ENCODE measurements at regions not wholly inside any gene's neighbourhood (a gene's known extent, or its start where the extent isn't known, plus 50 kb on each side); places are given as distances from the start of the nearest gene placed in this dataset.

- Histone ChIP-seq H3K4me2 (replicated peaks; ENCODE audit: extremely low read depth, low read length, poor library complexity, severe bottlenecking) (no peak overlapping the region), H2AFZ (ENCODE audit: insufficient read depth, low read depth, low read length, poor library complexity, severe bottlenecking) (no peak overlapping the region), H3K9ac (ENCODE audit: insufficient read depth, low read length, poor library complexity, severe bottlenecking) (no peak overlapping the region), H3K27ac (ENCODE audit: low read depth in 1 of 2, low read length in 2 of 2) (no peak overlapping the region), H3K4me1 (ENCODE audit: control insufficient read depth in 1 of 2, insufficient read depth in 2 of 2, low read length in 2 of 2) (peaks cover 10 to 11% of the 10 kb centered on the region in 2 donors), H3K36me3 (replicated peaks in 1 of 2; ENCODE audit: control insufficient read depth in 1 of 2, insufficient read depth in 2 of 2, low read length in 2 of 2) (no peaks in the 10 kb centered on the region), H3K27me3 (ENCODE audit: control insufficient read depth in 2 of 2, insufficient read depth in 2 of 2, low read length in 2 of 2) (no peaks in the 10 kb centered on the region), H3K9me3 (replicated peaks in 1 of 2; ENCODE audit: control insufficient read depth in 1 of 2, insufficient read depth in 1 of 2, low read length in 2 of 2) (no peaks in the 10 kb centered on the region), H3K4me3 (replicated peaks in 1 of 3; ENCODE audit: low read depth in 2 of 3, low read length in 3 of 3) (no peak overlapping the region), H4K20me1 (ENCODE audit: insufficient read depth, low read length) (no peaks in the 10 kb centered on the region), H3K79me2 (ENCODE audit: insufficient read depth, low read length) (no peaks in the 10 kb centered on the region)
- H3K27ac Mint-ChIP-seq: no peak overlapping the region
- 5% methylated on average over 2 of the region's 5 CpGs for WGBS (ENCODE audit: insufficient coverage)
- no peak overlapping the region for H3K4me3 Mint-ChIP-seq
- intact Hi-C loops (cut with micrococcal nuclease): no loop called here
- peaks cover 0 to 2% (median 2%) of the 10 kb centered on the region in 3 donors for H3K27me3 Mint-ChIP-seq (ENCODE audit: low read depth in 3 of 3)
- DNase-seq: peak in 2 of 3 donors; percentile 16 to 21
- no peaks in the 10 kb centered on the region for H3K36me3 Mint-ChIP-seq
- TF ChIP-seq, protein P1, sequence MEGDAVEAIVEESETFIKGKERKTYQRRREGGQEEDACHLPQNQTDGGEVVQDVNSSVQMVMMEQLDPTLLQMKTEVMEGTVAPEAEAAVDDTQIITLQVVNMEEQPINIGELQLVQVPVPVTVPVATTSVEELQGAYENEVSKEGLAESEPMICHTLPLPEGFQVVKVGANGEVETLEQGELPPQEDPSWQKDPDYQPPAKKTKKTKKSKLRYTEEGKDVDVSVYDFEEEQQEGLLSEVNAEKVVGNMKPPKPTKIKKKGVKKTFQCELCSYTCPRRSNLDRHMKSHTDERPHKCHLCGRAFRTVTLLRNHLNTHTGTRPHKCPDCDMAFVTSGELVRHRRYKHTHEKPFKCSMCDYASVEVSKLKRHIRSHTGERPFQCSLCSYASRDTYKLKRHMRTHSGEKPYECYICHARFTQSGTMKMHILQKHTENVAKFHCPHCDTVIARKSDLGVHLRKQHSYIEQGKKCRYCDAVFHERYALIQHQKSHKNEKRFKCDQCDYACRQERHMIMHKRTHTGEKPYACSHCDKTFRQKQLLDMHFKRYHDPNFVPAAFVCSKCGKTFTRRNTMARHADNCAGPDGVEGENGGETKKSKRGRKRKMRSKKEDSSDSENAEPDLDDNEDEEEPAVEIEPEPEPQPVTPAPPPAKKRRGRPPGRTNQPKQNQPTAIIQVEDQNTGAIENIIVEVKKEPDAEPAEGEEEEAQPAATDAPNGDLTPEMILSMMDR (IDR thresholded peaks at IDR 0.05): no peak
- H3K4me1 Mint-ChIP-seq: peaks cover 26% of the 10 kb centered on the region
- H3K9me3 Mint-ChIP-seq: peaks cover 0 to 7% (median 4%) of the 10 kb centered on the region in 7 donors
Measured at GRCh38 chr5:10849278-10849677, 88.2 kb upstream of the DAP start.

- H3K27me3 ChIP-seq (ENCODE audit: control insufficient read depth in 2 of 2, insufficient read depth in 2 of 2, low read length in 2 of 2): no peaks in the 10 kb centered on the region
- 100% methylated on average over 2 of the region's 4 CpGs for WGBS (ENCODE audit: insufficient coverage)
- no peak overlapping the region for H3K4me3 ChIP-seq (replicated peaks in 1 of 3; ENCODE audit: low read depth in 2 of 3, low read length in 3 of 3)
- Mint-ChIP-seq H3K9me3 (peaks cover 4 to 17% (median 12%) of the 10 kb centered on the region in 7 donors), H3K36me3 (no peaks in the 10 kb centered on the region), H3K4me3 (no peak overlapping the region), H3K27ac (no peak overlapping the region), H3K4me1 (no peaks in the 10 kb centered on the region), H3K27me3 (ENCODE audit: low read depth in 3 of 3) (peaks cover 2 to 5% (median 2%) of the 10 kb centered on the region in 3 donors)
- intact Hi-C loops (cut with micrococcal nuclease): no loop called here
- H3K9me3 ChIP-seq (replicated peaks in 1 of 2; ENCODE audit: control insufficient read depth in 1 of 2, insufficient read depth in 1 of 2, low read length in 2 of 2): peaks cover 0 to 8% of the 10 kb centered on the region in 2 donors
- no peaks in the 10 kb centered on the region for H3K79me2 ChIP-seq (ENCODE audit: insufficient read depth, low read length)
- H2AFZ ChIP-seq (ENCODE audit: insufficient read depth, low read depth, low read length, poor library complexity, severe bottlenecking): no peak overlapping the region
- no peaks in the 10 kb centered on the region for H3K36me3 ChIP-seq (replicated peaks in 1 of 2; ENCODE audit: control insufficient read depth in 1 of 2, insufficient read depth in 2 of 2, low read length in 2 of 2)
- H3K4me1 ChIP-seq (ENCODE audit: control insufficient read depth in 1 of 2, insufficient read depth in 2 of 2, low read length in 2 of 2): no peaks in the 10 kb centered on the region
- DNase-seq: no peak
- no peak overlapping the region for H3K9ac ChIP-seq (ENCODE audit: insufficient read depth, low read length, poor library complexity, severe bottlenecking)
- no peak overlapping the region for H3K4me2 ChIP-seq (replicated peaks; ENCODE audit: extremely low read depth, low read length, poor library complexity, severe bottlenecking)
- no peak overlapping the region for H3K27ac ChIP-seq (ENCODE audit: low read depth in 1 of 2, low read length in 2 of 2)
- H4K20me1 ChIP-seq (ENCODE audit: insufficient read depth, low read length): no peaks in the 10 kb centered on the region
- TF ChIP-seq, protein P1 (IDR thresholded peaks at IDR 0.05): no peak
Measured at GRCh38 chr5:10844016-10844415, 83.0 kb upstream of the DAP start.

Measured in CD14-positive monocyte (primary cell).